HepG2 (cell line): ENCODE measurements at regions not wholly inside any gene's neighbourhood (a gene's known extent, or its start where the extent isn't known, plus 50 kb on each side); places are given as distances from the start of the nearest gene placed in this dataset.

Experiments used
- ARID5B ChIP-seq: IDR thresholded peaks from 2 replicates; pipeline ENCODE4 v1.4.0; 2020; ENCODE audit warnings: mild to moderate bottlenecking, missing genetic modification reagents
- CCAR2 ChIP-seq: fragments of 200-400 bp; formaldehyde crosslinking; optimal IDR thresholded peaks from 2 replicates; pipeline ENCODE3; 2018; ENCODE audit warnings: low read depth, mild to moderate bottlenecking, low read length, moderate library complexity
- E2F1 ChIP-seq: sonication (generic); formaldehyde crosslinking; IDR thresholded peaks from 2 replicates; pipeline ENCODE4 v1.5.0; 2020; ENCODE audit warnings: missing genetic modification reagents
- ETS1 ChIP-seq: sonication (generic); formaldehyde crosslinking; IDR thresholded peaks from 2 replicates; pipeline ENCODE4 v1.4.0; 2020; ENCODE audit warnings: missing genetic modification reagents
- GATA4 ChIP-seq: sonication (generic); IDR thresholded peaks from 2 replicates; pipeline ENCODE4 v1.6.1; 2016; ENCODE audit warnings: antibody characterized with exemption, low read depth, borderline replicate concordance
- JARID2 ChIP-seq: sonication (generic); formaldehyde crosslinking; IDR thresholded peaks from 2 replicates; pipeline ENCODE4 v1.8.1; 2023; ENCODE audit warnings: missing genetic modification reagents, inconsistent platforms; ENCODE audit not compliant: insufficient replicate concordance
- MAFG ChIP-seq: sonication (generic); formaldehyde crosslinking; IDR thresholded peaks from 2 replicates; pipeline ENCODE4 v1.5.1; 2020; ENCODE audit warnings: mild to moderate bottlenecking, missing genetic modification reagents
- NFE2L2 ChIP-seq: fragments of 150-350 bp; IDR thresholded peaks from 2 replicates; pipeline ENCODE4 v1.6.1; 2014; ENCODE audit warnings: low read length
- NFRKB ChIP-seq: fragments of 450-650 bp; IDR thresholded peaks from 2 replicates; pipeline ENCODE4 v1.6.1; 2017
- PAWR ChIP-seq: sonication (generic); formaldehyde crosslinking; IDR thresholded peaks from 2 replicates; pipeline ENCODE4 v1.4.0; 2020; ENCODE audit warnings: missing genetic modification reagents, mild to moderate bottlenecking, borderline replicate concordance
- SNAI1 ChIP-seq: sonication (generic); formaldehyde crosslinking; IDR thresholded peaks from 2 replicates; pipeline ENCODE4 v1.5.0; 2020; ENCODE audit warnings: mild to moderate bottlenecking, missing genetic modification reagents, borderline replicate concordance
- TEAD2 ChIP-seq: sonication (generic); formaldehyde crosslinking; IDR thresholded peaks from 2 replicates; pipeline ENCODE4 v1.9.0; 2021; ENCODE audit warnings: missing genetic modification reagents
- TFDP2 ChIP-seq: sonication (generic); formaldehyde crosslinking; IDR thresholded peaks from 2 replicates; pipeline ENCODE4 v1.4.0; 2020; ENCODE audit warnings: missing genetic modification reagents
- ZC3H4 ChIP-seq: sonication (generic); formaldehyde crosslinking; IDR thresholded peaks from 2 replicates; pipeline ENCODE4 v1.4.0; 2020; ENCODE audit warnings: missing genetic modification reagents, borderline replicate concordance
- ZNF687 ChIP-seq: sonication (generic); formaldehyde crosslinking; IDR thresholded peaks from 2 replicates; pipeline ENCODE4 v1.5.1; 2020; ENCODE audit warnings: mild to moderate bottlenecking, missing genetic modification reagents, moderate library complexity
- ZNF790 ChIP-seq: sonication (generic); formaldehyde crosslinking; IDR thresholded peaks from 2 replicates; pipeline ENCODE4 v1.8.0; 2022; ENCODE audit warnings: missing genetic modification reagents, mild to moderate bottlenecking, borderline replicate concordance
- ZNF879 ChIP-seq: sonication (generic); formaldehyde crosslinking; IDR thresholded peaks from 2 replicates; pipeline ENCODE4 v1.8.1; 2023; ENCODE audit warnings: missing genetic modification reagents
- ZZZ3 ChIP-seq: sonication (generic); formaldehyde crosslinking; IDR thresholded peaks from 2 replicates; pipeline ENCODE4 v1.4.0; 2020; ENCODE audit warnings: missing genetic modification reagents, mild to moderate bottlenecking, borderline replicate concordance

GRCh38 chr3:194267744-194268653 lies 83.1 kb downstream of the CPN2 start (continued):
- peak; percentile 69 for TF ChIP-seq ZNF687 (CRISPR knock-in tag)
- TF ChIP-seq MAFG (CRISPR knock-in tag), result no peak
- TF ChIP-seq ETS1 (CRISPR knock-in tag), result no peak
- no peak for TF ChIP-seq ZNF790 (CRISPR knock-in tag)
- TF ChIP-seq GATA4, result no peak
- no peak for TF ChIP-seq CCAR2
- TF ChIP-seq E2F1 (CRISPR knock-in tag), result no peak
- no peak for TF ChIP-seq TFDP2
- no peak for TF ChIP-seq ZZZ3
- no peak for TF ChIP-seq SNAI1 (CRISPR knock-in tag)
- TF ChIP-seq JARID2, result no peak
- TF ChIP-seq ZC3H4 (CRISPR knock-in tag), result no peak
- 0 out of 2 replicates have a peak, but pooled peaks have one; percentile 13 for TF ChIP-seq ARID5B (CRISPR knock-in tag)
- no peak for TF ChIP-seq NFE2L2
- no peak for TF ChIP-seq PAWR
- TF ChIP-seq ZNF879 (CRISPR knock-in tag), result no peak
- no peak for TF ChIP-seq TEAD2 (CRISPR knock-in tag)
- no peak for TF ChIP-seq NFRKB
